Type B pancreatic cell (in vitro differentiated cells): ENCODE measurements at regions not wholly inside any gene's neighbourhood (a gene's known extent, or its start where the extent isn't known, plus 50 kb on each side); places are given as distances from the start of the nearest gene placed in this dataset.

ENCODE experiments used
- DNase-seq: peaks from one replicate; pipeline ENCODE4 v3.0.0; 2021; ENCODE audit warnings: mixed read lengths; ENCODE audit not compliant: unreplicated experiment; ENCODE audit errors: extremely low spot score
- H3K27ac Mint-ChIP-seq: 2 replicates; pipeline ENCODE4 v1.8.0; 2021; ENCODE audit warnings: mild to moderate bottlenecking, mixed read lengths
- H3K27me3 Mint-ChIP-seq: 2 replicates; pipeline ENCODE4 v1.8.0; 2021; ENCODE audit warnings: mixed read lengths
- H3K36me3 Mint-ChIP-seq: 2 replicates; pipeline ENCODE4 v1.8.0; 2021; ENCODE audit warnings: mixed read lengths
- H3K4me1 Mint-ChIP-seq: one replicate; pipeline ENCODE4 v1.8.0; 2021; ENCODE audit warnings: mixed read lengths; ENCODE audit not compliant: unreplicated experiment
- H3K4me3 Mint-ChIP-seq: 2 replicates; pipeline ENCODE4 v1.8.0; 2021; ENCODE audit warnings: mild to moderate bottlenecking, mixed read lengths
- H3K9me3 Mint-ChIP-seq: 2 replicates; pipeline ENCODE4 v1.8.0; 2021; ENCODE audit warnings: mixed read lengths
- TF ChIP-seq, protein P1 (sequence below): fragments of 200-600 bp; sonication (generic); conservative IDR thresholded peaks from 2 replicates; pipeline ENCODE4 v1.5.0; 2021; ENCODE audit warnings: antibody characterized with exemption, mild to moderate bottlenecking

DNA sequence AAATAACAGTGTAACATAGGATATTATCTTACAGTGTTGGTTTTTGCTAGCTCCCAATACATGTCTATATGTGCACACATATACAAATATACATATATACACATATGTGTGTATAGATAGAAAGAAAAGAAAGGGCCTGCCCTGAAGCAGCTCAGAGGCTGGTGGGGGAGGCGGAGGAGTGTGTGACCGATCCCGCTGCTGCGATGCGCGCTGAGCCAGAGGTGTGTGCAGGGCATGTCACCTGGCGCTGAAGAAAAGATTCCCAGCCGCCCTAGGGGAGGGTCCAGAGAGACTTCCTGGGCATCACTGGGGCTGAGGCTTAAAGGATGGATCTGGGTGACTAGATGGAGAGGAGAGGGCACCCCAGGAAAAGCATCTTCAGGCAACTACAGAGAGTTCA is 110.2 kb downstream of the FAM50B start:
- DNase-seq, result no peak
- Mint-ChIP-seq H3K4me3 (no peak overlapping the region), H3K9me3 (no peaks in the 10 kb centered on the region), H3K27ac (no peak overlapping the region), H3K27me3 (no peaks in the 10 kb centered on the region), H3K4me1 (peaks cover 15% of the 10 kb centered on the region), H3K36me3 (no peaks in the 10 kb centered on the region)
- TF ChIP-seq, protein P1, sequence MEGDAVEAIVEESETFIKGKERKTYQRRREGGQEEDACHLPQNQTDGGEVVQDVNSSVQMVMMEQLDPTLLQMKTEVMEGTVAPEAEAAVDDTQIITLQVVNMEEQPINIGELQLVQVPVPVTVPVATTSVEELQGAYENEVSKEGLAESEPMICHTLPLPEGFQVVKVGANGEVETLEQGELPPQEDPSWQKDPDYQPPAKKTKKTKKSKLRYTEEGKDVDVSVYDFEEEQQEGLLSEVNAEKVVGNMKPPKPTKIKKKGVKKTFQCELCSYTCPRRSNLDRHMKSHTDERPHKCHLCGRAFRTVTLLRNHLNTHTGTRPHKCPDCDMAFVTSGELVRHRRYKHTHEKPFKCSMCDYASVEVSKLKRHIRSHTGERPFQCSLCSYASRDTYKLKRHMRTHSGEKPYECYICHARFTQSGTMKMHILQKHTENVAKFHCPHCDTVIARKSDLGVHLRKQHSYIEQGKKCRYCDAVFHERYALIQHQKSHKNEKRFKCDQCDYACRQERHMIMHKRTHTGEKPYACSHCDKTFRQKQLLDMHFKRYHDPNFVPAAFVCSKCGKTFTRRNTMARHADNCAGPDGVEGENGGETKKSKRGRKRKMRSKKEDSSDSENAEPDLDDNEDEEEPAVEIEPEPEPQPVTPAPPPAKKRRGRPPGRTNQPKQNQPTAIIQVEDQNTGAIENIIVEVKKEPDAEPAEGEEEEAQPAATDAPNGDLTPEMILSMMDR, result no peak

DNA sequence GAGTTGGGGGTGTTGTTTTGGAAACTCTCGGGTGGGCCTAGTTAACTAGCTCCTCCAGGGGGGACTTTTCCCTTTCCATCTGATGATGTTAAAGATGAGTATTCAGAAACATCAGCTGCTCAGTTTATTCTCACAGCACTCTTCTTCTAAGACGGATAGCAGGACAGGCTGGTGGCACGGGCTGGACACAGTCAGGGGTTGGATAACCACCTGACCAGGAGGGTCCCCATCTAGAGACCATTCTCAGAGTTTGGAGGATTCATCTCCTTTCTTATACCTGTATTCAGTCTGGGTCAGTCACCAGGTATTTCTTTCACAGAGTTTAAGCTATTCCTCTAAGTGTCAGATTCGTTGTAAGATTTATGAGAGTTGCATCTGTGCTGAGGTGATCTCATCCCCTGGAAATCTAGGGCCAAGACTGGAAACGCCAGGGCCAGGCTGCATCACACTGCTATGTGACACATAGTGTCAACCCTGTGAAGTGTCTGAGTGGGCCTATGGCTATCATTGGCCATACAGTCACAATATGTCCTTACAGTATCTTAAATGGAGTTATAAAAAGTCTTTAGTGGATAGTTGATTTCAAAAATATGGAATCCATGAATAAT is 111.7 kb downstream of the FAM50B start:
- Mint-ChIP-seq H3K9me3 (no peaks in the 10 kb centered on the region), H3K36me3 (no peaks in the 10 kb centered on the region), H3K27me3 (no peaks in the 10 kb centered on the region), H3K4me1 (peaks cover 15% of the 10 kb centered on the region), H3K4me3 (no peak overlapping the region), H3K27ac (no peak overlapping the region)
- no peak for DNase-seq
- TF ChIP-seq, protein P1, result no peak

DNA sequence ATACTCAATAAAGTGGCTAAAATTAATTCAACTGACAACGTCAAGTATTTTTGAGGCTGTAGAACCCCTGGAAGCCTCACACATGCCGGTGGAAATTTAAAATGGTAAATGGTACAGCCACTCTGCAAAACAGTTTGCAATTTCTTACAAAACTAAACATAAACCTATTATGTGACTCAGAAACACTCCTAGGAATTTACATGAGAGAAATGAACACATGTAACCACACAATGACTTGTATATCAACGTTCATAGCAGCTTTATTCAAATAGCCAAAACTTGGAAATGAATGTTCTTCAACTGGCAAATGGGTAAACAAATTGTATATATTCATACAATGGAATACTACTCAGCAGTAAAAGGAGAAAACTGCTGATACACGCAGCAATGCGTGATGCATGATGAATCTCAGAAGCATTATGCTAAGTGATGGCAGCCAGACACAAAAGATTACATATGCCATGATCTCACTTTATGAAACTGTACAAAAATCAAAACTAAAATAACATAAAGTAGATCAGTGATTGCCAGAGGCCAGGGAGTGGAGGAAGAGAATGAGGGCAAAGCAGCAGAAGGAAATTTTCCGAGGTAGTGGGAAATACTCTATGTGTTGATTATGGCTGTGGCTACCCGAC is 112.5 kb downstream of the FAM50B start:
- H3K4me3 Mint-ChIP-seq, result no peak overlapping the region

DNA sequence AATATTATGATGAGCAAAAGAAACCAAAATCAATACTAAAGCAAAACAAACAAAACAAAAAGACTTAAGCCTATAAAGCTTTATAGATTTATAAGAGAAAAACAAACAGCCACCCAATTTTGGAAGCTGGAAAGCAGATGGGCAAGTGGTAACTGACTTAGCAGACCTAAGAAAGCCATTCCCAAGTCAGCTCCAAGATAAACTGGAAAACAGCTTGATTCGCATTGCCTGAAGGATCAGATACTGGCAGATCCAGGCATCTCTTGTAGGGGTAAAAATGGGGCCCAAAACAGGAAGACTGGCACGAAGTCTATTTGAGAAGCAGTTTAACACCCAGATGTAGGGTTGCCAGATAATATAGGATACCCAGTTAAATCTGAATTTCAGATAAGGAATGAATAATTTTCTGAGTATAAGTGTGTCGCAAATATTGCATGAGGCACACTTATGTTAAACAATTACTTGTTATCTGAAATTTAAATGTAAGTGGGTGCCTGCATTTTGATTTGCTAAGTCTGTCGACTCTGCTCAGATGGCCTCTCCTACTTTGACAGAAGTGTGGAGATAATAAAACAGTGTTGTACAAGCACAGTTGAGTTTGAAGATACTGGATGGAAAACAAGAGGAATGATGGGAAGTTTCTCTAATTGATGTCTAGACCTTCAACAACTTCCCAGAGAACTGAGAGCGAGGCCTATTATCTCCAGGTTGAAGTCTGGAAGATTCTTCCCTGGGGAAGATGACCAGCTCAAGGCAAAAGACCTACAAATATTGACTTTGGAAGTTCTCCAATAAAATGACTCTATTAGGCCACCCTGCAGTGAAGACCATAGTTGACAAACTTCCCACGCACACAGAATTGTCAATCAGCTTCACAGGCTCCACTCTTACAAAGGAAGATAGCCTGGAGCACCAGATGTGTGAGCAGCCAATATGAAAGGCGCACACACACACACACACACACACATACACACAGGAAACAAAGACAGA is 113.4 kb downstream of the FAM50B start:
- Mint-ChIP-seq H3K27ac (no peak overlapping the region), H3K4me3 (no peak overlapping the region), H3K9me3 (no peaks in the 10 kb centered on the region), H3K4me1 (peaks cover 15% of the 10 kb centered on the region), H3K36me3 (no peaks in the 10 kb centered on the region), H3K27me3 (no peaks in the 10 kb centered on the region)
- no peak for DNase-seq
- TF ChIP-seq, protein P1, result no peak

More for the DNA sequence above, 112.5 kb downstream of the FAM50B start:
- Mint-ChIP-seq H3K36me3 (no peaks in the 10 kb centered on the region), H3K27ac (no peak overlapping the region), H3K9me3 (no peaks in the 10 kb centered on the region), H3K27me3 (no peaks in the 10 kb centered on the region), H3K4me1 (peaks cover 15% of the 10 kb centered on the region)
- DNase-seq, result no peak
- TF ChIP-seq, protein P1, result no peak

DNA sequence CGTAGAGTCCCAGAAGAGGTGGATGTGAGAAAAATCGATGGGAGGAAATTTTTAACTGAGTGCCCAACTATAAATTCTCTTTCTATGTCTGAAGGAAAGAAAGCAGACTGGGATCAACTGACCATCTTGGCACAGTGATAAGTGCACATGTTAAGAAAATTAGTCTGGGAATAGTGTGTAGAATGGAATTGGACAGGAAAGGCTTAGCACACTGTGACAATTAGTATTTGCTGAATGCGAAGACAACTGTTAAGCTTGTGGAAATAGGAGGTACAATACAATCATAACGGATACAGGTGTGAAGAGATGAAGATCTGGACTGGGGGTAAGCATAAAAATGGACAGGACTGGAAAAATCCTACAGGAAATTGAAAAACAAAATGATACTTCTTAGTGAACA is 114.3 kb downstream of the FAM50B start:
- Mint-ChIP-seq H3K4me1 (peaks cover 15% of the 10 kb centered on the region), H3K9me3 (no peaks in the 10 kb centered on the region), H3K4me3 (no peak overlapping the region), H3K36me3 (no peaks in the 10 kb centered on the region), H3K27me3 (no peaks in the 10 kb centered on the region), H3K27ac (no peak overlapping the region)
- DNase-seq, result no peak
- TF ChIP-seq, protein P1, result no peak
